Peyer's patch (tissue), 4 donors: ENCODE measurements at regions not wholly inside any gene's neighbourhood (a gene's known extent, or its start where the extent isn't known, plus 50 kb on each side); places are given as distances from the start of the nearest gene placed in this dataset.

Source experiments
- POLR2A ChIP-seq, 2 donors: fragments of 450-650 bp; IDR thresholded peaks; one replicate each; pipeline ENCODE4 v1.5.1; 2017; ENCODE audit warnings: antibody characterized with exemption in 2 of 2, mild to moderate bottlenecking in 2 of 2, moderate library complexity in 2 of 2
- TF ChIP-seq, protein P1 (sequence below), 6 experiments: fragments of 450-650 bp in 4 of 6; fragments of 200-600 bp in 2 of 6; sonication (generic) in 1 of 6; IDR thresholded peaks; one replicate each; pipeline ENCODE4 v1.5.1; 2017 to 2019; ENCODE audit warnings: antibody characterized with exemption in 6 of 6, mild to moderate bottlenecking in 3 of 6, moderate library complexity in 1 of 6

DNA sequence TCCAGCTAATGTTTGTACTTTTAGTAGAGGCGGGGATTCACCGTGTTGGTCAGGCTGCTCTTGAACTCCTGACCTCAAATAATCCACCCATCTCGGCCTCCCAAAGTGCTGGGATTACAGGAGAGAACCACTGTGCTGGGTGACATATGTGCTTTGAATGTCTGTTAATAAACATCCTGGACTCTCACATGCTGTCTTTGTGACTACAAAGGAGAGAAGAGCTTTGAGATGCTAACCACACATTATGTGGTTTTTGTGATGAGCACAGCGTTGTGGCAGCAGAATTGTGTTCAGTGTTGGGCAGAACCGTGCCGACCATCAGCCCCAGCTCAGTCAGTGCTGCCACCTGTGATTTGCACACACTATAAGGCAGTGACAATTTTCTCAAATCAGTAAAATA lies 500.1 kb upstream of the KLF6 start:
- TF ChIP-seq, protein P1, sequence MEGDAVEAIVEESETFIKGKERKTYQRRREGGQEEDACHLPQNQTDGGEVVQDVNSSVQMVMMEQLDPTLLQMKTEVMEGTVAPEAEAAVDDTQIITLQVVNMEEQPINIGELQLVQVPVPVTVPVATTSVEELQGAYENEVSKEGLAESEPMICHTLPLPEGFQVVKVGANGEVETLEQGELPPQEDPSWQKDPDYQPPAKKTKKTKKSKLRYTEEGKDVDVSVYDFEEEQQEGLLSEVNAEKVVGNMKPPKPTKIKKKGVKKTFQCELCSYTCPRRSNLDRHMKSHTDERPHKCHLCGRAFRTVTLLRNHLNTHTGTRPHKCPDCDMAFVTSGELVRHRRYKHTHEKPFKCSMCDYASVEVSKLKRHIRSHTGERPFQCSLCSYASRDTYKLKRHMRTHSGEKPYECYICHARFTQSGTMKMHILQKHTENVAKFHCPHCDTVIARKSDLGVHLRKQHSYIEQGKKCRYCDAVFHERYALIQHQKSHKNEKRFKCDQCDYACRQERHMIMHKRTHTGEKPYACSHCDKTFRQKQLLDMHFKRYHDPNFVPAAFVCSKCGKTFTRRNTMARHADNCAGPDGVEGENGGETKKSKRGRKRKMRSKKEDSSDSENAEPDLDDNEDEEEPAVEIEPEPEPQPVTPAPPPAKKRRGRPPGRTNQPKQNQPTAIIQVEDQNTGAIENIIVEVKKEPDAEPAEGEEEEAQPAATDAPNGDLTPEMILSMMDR (IDR thresholded peaks at IDR 0.05): no peak
- TF ChIP-seq POLR2A (IDR thresholded peaks at IDR 0.05): no peak
